HCT116 (cell line): ENCODE measurements at regions not wholly inside any gene's neighbourhood (a gene's known extent, or its start where the extent isn't known, plus 50 kb on each side); places are given as distances from the start of the nearest gene placed in this dataset.

Source experiments
- ATAC-seq: fragments of 200-7000 bp; cut with Tn5 transposase; 2 replicates; pipeline ENCODE4 v1.9.1; 2020; ENCODE audit warnings: mild to moderate bottlenecking, moderate library complexity
- BruUV-seq: library from RNA; stranded (reverse); fragments of 400-500 nt; replicated peaks from 2 replicates; lab custom pipeline; 2021; lab: Mats Ljungman, UMichigan
- CTCF ChIA-PET: fragments of 300-600 bp; sonication (Branson Sonifier 250); formaldehyde crosslinking; loops from one replicate; lab custom pipeline; 2021; ENCODE audit warnings: antibody characterized with exemption; lab: Charles Lee
- POLR2A ChIA-PET: fragments of 300-600, 350-600 bp; sonication (Branson Sonifier 250); formaldehyde crosslinking; loops from one replicate; lab custom pipeline; 2021; ENCODE audit warnings: antibody characterized with exemption; lab: Charles Lee
- RAD21 ChIA-PET, 2 experiments: fragments of 300-600 bp; sonication (Branson Sonifier 250); formaldehyde crosslinking; loops; one replicate each; lab custom pipeline; 2023; ENCODE audit warnings: low total read pairs in 2 of 2; ENCODE audit not compliant: uncharacterized antibody in 2 of 2, unreplicated experiment in 2 of 2, low non-redundant PET in 1 of 2; lab: Charles Lee
- DNase-seq: peaks from one replicate; pipeline ENCODE4 v3.0.0-alpha.2; 2010; ENCODE audit warnings: low read depth, low spot score
- H2AFZ ChIP-seq: fragments of 200-600 bp; shearing (Covaris generic), sonication (generic); 2 replicates; pipeline ENCODE4 v1.6.1; 2017; ENCODE audit warnings: low read depth, mixed run types, mixed read lengths, antibody characterized with exemption, low read length; ENCODE audit not compliant: poor library complexity, severe bottlenecking
- H3K27ac ChIP-seq: 2 replicates; pipeline ENCODE4 v1.5.1; 2012; ENCODE audit warnings: low read depth, low read length
- H3K27me3 ChIP-seq: fragments of 200-600 bp; sonication (generic); 2 replicates; pipeline ENCODE4 v1.6.1; 2016; ENCODE audit warnings: mixed run types, low read length, mixed read lengths; ENCODE audit not compliant: insufficient read depth
- H3K36me3 ChIP-seq, 2 experiments: fragments of 200-500 bp in 1 of 2; fragments of 200-600 bp in 1 of 2; sonication (Bioruptor generic) in 1 of 2; sonication (generic) in 1 of 2; 2 replicates each; pipeline versions ENCODE4 v1.5.1 to v1.6.1; 2014 to 2016; ENCODE audit warnings: low read length in 2 of 2, inconsistent platforms in 1 of 2, mixed read lengths in 1 of 2, mixed run types in 1 of 2; ENCODE audit not compliant: insufficient read depth in 2 of 2, control insufficient read depth in 1 of 2
- H3K4me1 ChIP-seq, 2 experiments: fragments of 200-600 bp in 1 of 2; sonication (generic) in 1 of 2; 2 replicates each; pipeline versions ENCODE4 v1.5.1 to v1.6.1; 2012 to 2017; ENCODE audit warnings: low read length in 2 of 2, inconsistent platforms in 1 of 2, mild to moderate bottlenecking in 1 of 2, mixed read lengths in 1 of 2, mixed run types in 1 of 2, moderate library complexity in 1 of 2; ENCODE audit not compliant: insufficient read depth in 2 of 2, control insufficient read depth in 1 of 2
- H3K4me2 ChIP-seq: fragments of 200-600 bp; sonication (generic); 2 replicates; pipeline ENCODE4 v1.6.1; 2017; ENCODE audit warnings: mixed run types, low read length, mixed read lengths
- H3K4me3 ChIP-seq, 2 experiments: fragments of 200-600 bp in 1 of 2; sonication (generic) in 1 of 2; replicated peaks in 1 of 2; 2 replicates each; pipeline ENCODE4 v1.5.1; 2011 to 2016; ENCODE audit warnings: low read length in 2 of 2, control low read depth in 1 of 2, low read depth in 1 of 2, mild to moderate bottlenecking in 1 of 2, mixed read lengths in 1 of 2, mixed run types in 1 of 2
- H3K79me2 ChIP-seq: fragments of 200-600 bp; sonication (generic); 2 replicates; pipeline ENCODE4 v1.6.1; 2017; ENCODE audit warnings: mild to moderate bottlenecking, mixed run types, low read length, moderate library complexity, mixed read lengths; ENCODE audit not compliant: insufficient read depth
- H3K9ac ChIP-seq: fragments of 200-600 bp; sonication (generic); 2 replicates; pipeline ENCODE4 v1.6.1; 2016; ENCODE audit warnings: low read length, mixed read lengths
- H3K9me2 ChIP-seq: fragments of 200-600 bp; sonication (generic), shearing (Covaris generic); 2 replicates; pipeline ENCODE4 v1.6.1; 2017; ENCODE audit warnings: mixed run types, mild to moderate bottlenecking, moderate library complexity; ENCODE audit not compliant: insufficient read depth
- H3K9me3 ChIP-seq, 2 experiments: fragments of 200-500 bp in 1 of 2; fragments of 200-600 bp in 1 of 2; sonication (Bioruptor generic) in 1 of 2; sonication (generic) in 1 of 2; 2 replicates each; pipeline ENCODE4 v1.6.1; 2014 to 2017; ENCODE audit warnings: low read length in 2 of 2, mixed read lengths in 2 of 2, inconsistent platforms in 1 of 2, low read depth in 1 of 2, mild to moderate bottlenecking in 1 of 2, mixed run types in 1 of 2, moderate library complexity in 1 of 2; ENCODE audit not compliant: control insufficient read depth in 1 of 2, insufficient read depth in 1 of 2
- H4K20me1 ChIP-seq: fragments of 200-600 bp; sonication (generic), shearing (Covaris generic); 2 replicates; pipeline ENCODE4 v1.6.1; 2017; ENCODE audit warnings: mixed run types, mild to moderate bottlenecking, moderate library complexity; ENCODE audit not compliant: insufficient read depth
- ATF3 ChIP-seq: IDR thresholded peaks from 2 replicates; pipeline ENCODE4 v1.6.1; 2012
- CBX3 ChIP-seq: IDR thresholded peaks from 2 replicates; pipeline ENCODE4 v1.6.1; 2012; ENCODE audit warnings: low read depth
- CEBPB ChIP-seq: IDR thresholded peaks from 2 replicates; pipeline ENCODE4 v1.6.1; 2012; ENCODE audit warnings: low read depth
- FOSL1 ChIP-seq: IDR thresholded peaks from 2 replicates; pipeline ENCODE4 v1.6.1; 2012; ENCODE audit warnings: low read depth
- MAX ChIP-seq: IDR thresholded peaks from 2 replicates; pipeline ENCODE4 v1.6.1; 2012
- POLR2A ChIP-seq: IDR thresholded peaks from 2 replicates; pipeline ENCODE4 v1.7.0; 2011; ENCODE audit warnings: borderline replicate concordance; ENCODE audit not compliant: insufficient read depth, insufficient read length; ENCODE audit errors: extremely low read depth
- RAD21 ChIP-seq: IDR thresholded peaks from 2 replicates; pipeline ENCODE4 v1.6.1; 2012; ENCODE audit warnings: low read depth, mild to moderate bottlenecking
- REST ChIP-seq: IDR thresholded peaks from 2 replicates; pipeline ENCODE4 v1.6.1; 2012; ENCODE audit warnings: low read depth
- SIN3A ChIP-seq: IDR thresholded peaks from 2 replicates; pipeline ENCODE4 v1.6.1; 2012; ENCODE audit warnings: low read depth
- SP1 ChIP-seq: IDR thresholded peaks from 2 replicates; pipeline ENCODE4 v1.6.1; 2012; ENCODE audit warnings: low read depth
- SRF ChIP-seq: IDR thresholded peaks from 2 replicates; pipeline ENCODE4 v1.6.1; 2012; ENCODE audit warnings: low read depth
- TCF7L2 ChIP-seq: IDR thresholded peaks from 2 replicates; pipeline ENCODE4 v1.7.0; 2011; ENCODE audit warnings: borderline replicate concordance, inconsistent platforms; ENCODE audit not compliant: insufficient read depth, insufficient read length; ENCODE audit errors: extremely low read depth
- ZBTB33 ChIP-seq: IDR thresholded peaks from 2 replicates; pipeline ENCODE4 v1.6.1; 2011; ENCODE audit warnings: mild to moderate bottlenecking, low read length, moderate library complexity; ENCODE audit not compliant: insufficient replicate concordance; ENCODE audit errors: extremely low read depth
- ZFX ChIP-seq: fragments of 450-650 bp; IDR thresholded peaks from 2 replicates; pipeline ENCODE4 v1.6.1; 2017
- ZNF274 ChIP-seq: fragments of 200-500 bp; sonication (Bioruptor generic); IDR thresholded peaks from 2 replicates; pipeline ENCODE4 v1.6.1; 2014; ENCODE audit warnings: mild to moderate bottlenecking, low read depth, low read length, inconsistent platforms
- intact Hi-C: fragments of 100-400 bp; cut with micrococcal nuclease; formaldehyde crosslinking; loops from 2 replicates; pipeline ENCODE4 v1.10.0; 2022

- no peak overlapping the region for H3K4me2 ChIP-seq
- BruUV-seq, result no TSS peak
- no peak for ATAC-seq
Measured at GRCh38 chr20:20939006-20939405, 167.2 kb downstream of the LINC00237 start.

GRCh38 chr20:20938599-20938998, 167.6 kb downstream of the LINC00237 start:
- Histone ChIP-seq H2AFZ (no peak overlapping the region), H3K27me3 (peaks cover 22% of the 10 kb centered on the region; the same call in 1 of the 2 replicates), H3K4me1 (no peaks in the 10 kb centered on the region), H3K27ac (no peak overlapping the region), H4K20me1 (no peaks in the 10 kb centered on the region), H3K9me3 (no peaks in the 10 kb centered on the region), H3K9me2 (no peaks in the 10 kb centered on the region), H3K9ac (no peak overlapping the region), H3K4me2 (no peak overlapping the region), H3K36me3 (no peaks in the 10 kb centered on the region), H3K4me3 (no peak overlapping the region), H3K79me2 (no peaks in the 10 kb centered on the region)
- DNase-seq (no peak), ATAC-seq (no peak)
- ChIA-PET POLR2A (no interaction called here), RAD21 (no interaction called here), CTCF (no interaction called here)
- BruUV-seq, result no TSS peak
- intact Hi-C loops, result no loop called here
- TF ChIP-seq TCF7L2, result no peak
- TF ChIP-seq SP1, result no peak
- no peak for TF ChIP-seq SIN3A
- no peak for TF ChIP-seq ZBTB33
- no peak for TF ChIP-seq FOSL1
- TF ChIP-seq CBX3, result no peak
- TF ChIP-seq ZNF274, result no peak
- TF ChIP-seq REST, result no peak
- TF ChIP-seq CEBPB, result no peak
- TF ChIP-seq ZFX, result no peak
- TF ChIP-seq POLR2A, result no peak
- no peak for TF ChIP-seq ATF3
- TF ChIP-seq SRF, result no peak

More at GRCh38 chr20:20939006-20939405, 167.2 kb downstream of the LINC00237 start:
- RAD21 ChIA-PET, result no interaction called here
- Histone ChIP-seq H3K36me3 (no peaks in the 10 kb centered on the region), H3K79me2 (no peaks in the 10 kb centered on the region), H3K4me3 (no peak overlapping the region)
- intact Hi-C loops, result no loop called here
- CTCF ChIA-PET, result no interaction called here
- no peak for DNase-seq
- TF ChIP-seq TCF7L2 (no peak), FOSL1 (no peak), MAX (no peak), RAD21 (no peak)
- TF ChIP-seq, all 23 proteins: peak for 0
- H3K9ac ChIP-seq, result no peak overlapping the region
- no peak overlapping the region for H2AFZ ChIP-seq
- no peaks in the 10 kb centered on the region for H3K9me2 ChIP-seq
- peaks cover 18% of the 10 kb centered on the region; the same call in 1 of the 2 replicates for H3K27me3 ChIP-seq
- H3K9me3 ChIP-seq, result no peaks in the 10 kb centered on the region
- H4K20me1 ChIP-seq, result no peaks in the 10 kb centered on the region
- no peaks in the 10 kb centered on the region for H3K4me1 ChIP-seq
- H3K27ac ChIP-seq, result no peak overlapping the region
- POLR2A ChIA-PET, result no interaction called here
